ENCODE measurements at regions not wholly inside any gene's neighbourhood (a gene's known extent, or its start where the extent isn't known, plus 50 kb on each side); places are given as distances from the start of the nearest gene placed in this dataset.

DNA sequence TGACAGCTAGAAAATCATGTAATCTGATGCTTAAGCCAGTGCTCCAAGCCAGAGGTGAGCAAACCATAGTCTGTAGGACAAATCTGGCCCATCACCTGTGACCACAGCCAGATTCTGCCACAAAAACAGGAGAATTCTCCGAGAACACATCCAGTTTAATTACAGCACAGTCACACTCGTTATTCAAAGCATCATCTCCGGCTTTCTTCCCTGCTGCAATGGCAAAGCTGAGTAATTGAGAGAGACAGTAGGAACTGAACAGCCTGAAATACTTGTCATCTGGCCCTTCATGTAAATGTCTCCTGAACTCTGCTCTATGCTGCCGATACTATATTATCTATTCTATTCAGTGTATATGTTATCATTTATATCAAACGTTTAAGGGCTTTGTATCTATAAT is 121.4 kb upstream of the FOXF1 start:
- Histone ChIP-seq H3K4me1 (peaks cover 6% of the 10 kb centered on the region; the same call in 1 of the 3 replicates), H3K27ac (no peak overlapping the region), H3K9me3 (no peaks in the 10 kb centered on the region), H3K4me3 (no peak overlapping the region), H3K4me2 (no peak overlapping the region)
- CTCF ChIA-PET = no interaction called here
- POLR2A ChIA-PET = no interaction called here
- DNase-seq (ENCODE audit: low read depth in 1 of 2, low spot score in 1 of 2) (no peak), ATAC-seq (no peak), FAIRE-seq (no peak)
- no peak for TF ChIP-seq GATA3 (IDR thresholded peaks at IDR 0.05; ENCODE audit: borderline replicate concordance)
- no peak for TF ChIP-seq HOXB13 (CRISPR knock-in tag; IDR thresholded peaks at IDR 0.05; ENCODE audit: low read depth)
- TF ChIP-seq, protein P1, sequence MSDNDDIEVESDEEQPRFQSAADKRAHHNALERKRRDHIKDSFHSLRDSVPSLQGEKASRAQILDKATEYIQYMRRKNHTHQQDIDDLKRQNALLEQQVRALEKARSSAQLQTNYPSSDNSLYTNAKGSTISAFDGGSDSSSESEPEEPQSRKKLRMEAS (IDR thresholded peaks at IDR 0.05) = no peak
- WGBS (ENCODE audit: missing lambda C conversion rate) = 24% methylated on average over 5 of the region's 5 CpGs

GRCh38 chr16:86389566-86390328 is 120.6 kb upstream of the FOXF1 start:
- Histone ChIP-seq H3K4me1 (0 out of 3 replicates have a peak, but pooled peaks cover 2% of the 10 kb centered on the region), H3K4me2 (no peak overlapping the region), H3K9me3 (no peaks in the 10 kb centered on the region), H3K27ac (no peak overlapping the region), H3K4me3 (no peak overlapping the region)
- WGBS (ENCODE audit: missing lambda C conversion rate) = 37% methylated on average over 17 of the region's 17 CpGs
- CTCF ChIA-PET = interaction anchor here (1.8 kb wide), 1 partner anchor 128 kb away, joined by 6 read pairs; no protein-coding TSS in a partner anchor
- DNase-seq (ENCODE audit: low read depth in 1 of 2, low spot score in 1 of 2) = no peak
- no peak for FAIRE-seq
- ATAC-seq = no peak
- POLR2A ChIA-PET = no interaction called here
- no peak for TF ChIP-seq RCOR1 (IDR thresholded peaks at IDR 0.05; ENCODE audit: low read depth, low read length)
- no peak for TF ChIP-seq ZC3H11A (IDR thresholded peaks at IDR 0.05)
- no peak for TF ChIP-seq MYC (IDR thresholded peaks at IDR 0.05; ENCODE audit: borderline replicate concordance, low read length)
- no peak for TF ChIP-seq USF2 (IDR thresholded peaks at IDR 0.05)
- no peak for TF ChIP-seq EHF (CRISPR knock-in tag; IDR thresholded peaks at IDR 0.05)
- TF ChIP-seq CTCF (IDR thresholded peaks at IDR 0.05) = no peak
- TF ChIP-seq CHD4 (IDR thresholded peaks at IDR 0.05; ENCODE audit: borderline replicate concordance) = no peak
- no peak for TF ChIP-seq MAFK (IDR thresholded peaks at IDR 0.05; ENCODE audit: partially characterized antibody)
- TF ChIP-seq, protein P1 (IDR thresholded peaks at IDR 0.05) = no peak
- TF ChIP-seq MAZ (IDR thresholded peaks at IDR 0.05; ENCODE audit: borderline replicate concordance, low read depth, low read length) = no peak
- no peak for TF ChIP-seq POLR2AphosphoS2 (conservative IDR thresholded peaks at IDR 0.05; ENCODE audit: low read length)
- no peak for TF ChIP-seq JUN (IDR thresholded peaks at IDR 0.05)
- TF ChIP-seq HOXA7 (CRISPR knock-in tag; IDR thresholded peaks at IDR 0.05) = no peak
- no peak for TF ChIP-seq HDAC2 (IDR thresholded peaks at IDR 0.05)
- no peak for TF ChIP-seq HOXB13 (CRISPR knock-in tag; IDR thresholded peaks at IDR 0.05; ENCODE audit: low read depth)
- no peak for TF ChIP-seq GATA3 (IDR thresholded peaks at IDR 0.05; ENCODE audit: borderline replicate concordance)

DNA sequence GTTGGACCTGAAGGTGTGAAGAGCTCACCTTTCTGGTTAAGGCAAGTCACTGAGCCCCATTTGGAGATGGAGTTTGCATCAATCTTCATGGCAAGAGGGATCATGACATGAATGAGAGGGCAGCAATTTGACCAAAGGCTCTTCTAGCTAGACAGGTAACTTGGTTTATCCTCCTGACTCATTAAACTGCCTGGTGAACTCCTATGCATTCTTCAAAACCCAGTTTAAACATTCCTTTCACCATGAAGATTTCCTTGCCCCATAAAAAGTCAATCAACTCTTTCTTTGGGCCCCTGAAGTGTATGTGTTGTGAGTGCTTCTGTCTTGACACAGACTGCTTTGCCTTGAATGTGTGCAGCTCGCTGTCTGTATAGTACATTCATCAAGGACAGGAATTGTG is 120.0 kb upstream of the FOXF1 start:
- H3K4me3 ChIP-seq = no peak overlapping the region
- H3K4me2 ChIP-seq = no peak overlapping the region
- WGBS (ENCODE audit: missing lambda C conversion rate) = 54% methylated on average over 1 of the region's 1 CpG
- POLR2A ChIA-PET = no interaction called here
- no peaks in the 10 kb centered on the region for H3K9me3 ChIP-seq
- FAIRE-seq (no peak), DNase-seq (ENCODE audit: low read depth in 1 of 2, low spot score in 1 of 2) (no peak), ATAC-seq (no peak)
- 0 out of 3 replicates have a peak, but pooled peaks cover 2% of the 10 kb centered on the region for H3K4me1 ChIP-seq
- H3K27ac ChIP-seq = no peak overlapping the region
- TF ChIP-seq HOXB5 (CRISPR knock-in tag; IDR thresholded peaks at IDR 0.05) = no peak
- TF ChIP-seq, protein P2, sequence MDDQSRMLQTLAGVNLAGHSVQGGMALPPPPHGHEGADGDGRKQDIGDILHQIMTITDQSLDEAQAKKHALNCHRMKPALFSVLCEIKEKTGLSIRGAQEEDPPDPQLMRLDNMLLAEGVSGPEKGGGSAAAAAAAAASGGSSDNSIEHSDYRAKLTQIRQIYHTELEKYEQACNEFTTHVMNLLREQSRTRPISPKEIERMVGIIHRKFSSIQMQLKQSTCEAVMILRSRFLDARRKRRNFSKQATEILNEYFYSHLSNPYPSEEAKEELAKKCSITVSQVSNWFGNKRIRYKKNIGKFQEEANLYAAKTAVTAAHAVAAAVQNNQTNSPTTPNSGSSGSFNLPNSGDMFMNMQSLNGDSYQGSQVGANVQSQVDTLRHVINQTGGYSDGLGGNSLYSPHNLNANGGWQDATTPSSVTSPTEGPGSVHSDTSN (IDR thresholded peaks at IDR 0.05) = no peak
- no peak for TF ChIP-seq SREBF2 (IDR thresholded peaks at IDR 0.05)
- TF ChIP-seq NFE2L2 (conservative IDR thresholded peaks at IDR 0.05; ENCODE audit: low read length) = no peak
- no peak for TF ChIP-seq ELK1 (IDR thresholded peaks at IDR 0.05; ENCODE audit: low read depth, low read length)
- no peak for TF ChIP-seq ZNF302 (CRISPR knock-in tag; IDR thresholded peaks at IDR 0.05)
- no peak for TF ChIP-seq EP300 (IDR thresholded peaks at IDR 0.05)
- TF ChIP-seq, protein P3, sequence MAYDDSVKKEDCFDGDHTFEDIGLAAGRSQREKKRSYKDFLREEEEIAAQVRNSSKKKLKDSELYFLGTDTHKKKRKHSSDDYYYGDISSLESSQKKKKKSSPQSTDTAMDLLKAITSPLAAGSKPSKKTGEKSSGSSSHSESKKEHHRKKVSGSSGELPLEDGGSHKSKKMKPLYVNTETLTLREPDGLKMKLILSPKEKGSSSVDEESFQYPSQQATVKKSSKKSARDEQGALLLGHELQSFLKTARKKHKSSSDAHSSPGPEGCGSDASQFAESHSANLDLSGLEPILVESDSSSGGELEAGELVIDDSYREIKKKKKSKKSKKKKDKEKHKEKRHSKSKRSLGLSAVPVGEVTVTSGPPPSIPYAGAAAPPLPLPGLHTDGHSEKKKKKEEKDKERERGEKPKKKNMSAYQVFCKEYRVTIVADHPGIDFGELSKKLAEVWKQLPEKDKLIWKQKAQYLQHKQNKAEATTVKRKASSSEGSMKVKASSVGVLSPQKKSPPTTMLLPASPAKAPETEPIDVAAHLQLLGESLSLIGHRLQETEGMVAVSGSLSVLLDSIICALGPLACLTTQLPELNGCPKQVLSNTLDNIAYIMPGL (CRISPR knock-in tag; IDR thresholded peaks at IDR 0.05; ENCODE audit: borderline replicate concordance) = no peak
- TF ChIP-seq JUN (IDR thresholded peaks at IDR 0.05) = no peak
- TF ChIP-seq RNF2 (IDR thresholded peaks at IDR 0.05; ENCODE audit: borderline replicate concordance, low read depth) = no peak
- no peak for TF ChIP-seq SMC3 (IDR thresholded peaks at IDR 0.05)
- CTCF ChIA-PET = interaction anchor here (1.8 kb wide), 1 partner anchor 127 kb away, joined by 6 read pairs; no protein-coding TSS in a partner anchor

All from A549 (cell line).